ENCODE measurements at regions not wholly inside any gene's neighbourhood (a gene's known extent, or its start where the extent isn't known, plus 50 kb on each side); places are given as distances from the start of the nearest gene placed in this dataset.
A peak's percentile ranks its signal among the peaks of the same experiment; 100 is the strongest.
"Not testable (repeated sequence)": the region's sequence is repeated elsewhere in the genome, so short reads cannot be mapped to it uniquely, and the experiment has no call there.

DNA sequence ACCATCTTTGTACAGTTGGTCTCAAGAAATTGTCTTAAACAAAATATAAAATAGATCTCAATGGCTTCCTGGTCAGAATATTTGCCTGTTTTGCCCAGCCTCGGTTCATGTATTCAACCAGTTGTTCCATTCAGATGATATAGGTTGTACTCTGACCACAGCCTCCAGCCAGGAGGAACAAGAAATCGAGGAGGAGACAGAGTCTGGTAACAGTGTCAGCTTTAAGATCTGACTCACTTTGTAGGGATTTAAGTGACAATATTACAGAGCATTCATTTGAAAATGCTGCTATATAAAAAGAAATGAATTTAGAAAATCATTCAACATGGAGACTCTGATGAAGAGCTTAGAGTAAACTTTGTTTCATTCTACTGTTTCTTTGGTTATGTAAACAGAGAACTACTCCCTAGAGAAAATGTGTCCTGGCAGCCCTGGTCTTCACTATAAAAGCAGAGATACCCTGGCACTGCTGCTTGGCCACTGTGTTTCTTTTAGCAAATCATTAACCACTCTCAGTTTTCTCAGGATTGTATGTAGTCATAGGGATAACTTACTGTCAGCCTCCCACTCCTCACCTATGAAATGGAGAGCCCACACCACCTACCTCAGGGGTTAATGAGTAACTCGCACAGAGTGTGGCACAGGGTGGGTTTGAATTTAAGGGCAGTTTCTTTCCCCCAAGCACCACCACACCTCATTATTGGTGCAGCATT lies 53.5 kb downstream of the PAGE2 start:
- Mint-ChIP-seq H3K27me3 (no peaks in the 10 kb centered on the region), H3K9me3 (no peaks in the 10 kb centered on the region), H3K36me3 (no peaks in the 10 kb centered on the region), H3K27ac (no peak overlapping the region), H3K4me1 (no peaks in the 10 kb centered on the region), H3K4me3 (no peak overlapping the region)

DNA sequence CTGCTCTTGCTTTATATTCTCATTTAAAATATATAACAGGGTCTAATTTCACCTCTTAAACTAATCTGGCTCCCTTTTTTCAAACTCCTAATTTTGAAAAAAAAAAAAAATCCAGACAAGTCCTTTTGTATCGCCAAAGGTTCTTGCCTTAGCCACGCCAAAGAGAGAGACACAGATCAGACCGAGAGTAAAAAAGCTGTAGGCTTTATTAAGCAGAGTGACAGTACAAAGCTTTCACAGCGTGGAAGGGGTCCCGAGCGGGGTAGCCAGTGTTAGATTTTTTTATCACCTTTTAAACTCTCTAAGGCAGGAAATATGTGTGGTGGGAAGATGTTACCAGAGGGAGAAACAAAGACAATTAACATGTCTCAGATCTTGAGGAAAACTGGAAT lies 54.1 kb downstream of the PAGE2 start:
- Mint-ChIP-seq H3K27me3 (no peaks in the 10 kb centered on the region), H3K27ac (peak overlapping the region; percentile 55), H3K36me3 (no peaks in the 10 kb centered on the region), H3K4me3 (no peak overlapping the region), H3K4me1 (no peaks in the 10 kb centered on the region), H3K9me3 (no peaks in the 10 kb centered on the region)

GRCh38 chrX:55143621-55144020 lies 54.8 kb downstream of the PAGE2 start:
- Mint-ChIP-seq H3K9me3 (no peaks in the 10 kb centered on the region), H3K27me3 (no peaks in the 10 kb centered on the region)

GRCh38 chrX:55144697-55145096 lies 55.9 kb downstream of the PAGE2 start:
- H3K4me1 Mint-ChIP-seq, result no peaks in the 10 kb centered on the region
- H3K27ac Mint-ChIP-seq, result no peak overlapping the region
- H3K27me3 Mint-ChIP-seq, result no peaks in the 10 kb centered on the region
- H3K4me3 Mint-ChIP-seq, result no peak overlapping the region
- no peaks in the 10 kb centered on the region for H3K9me3 Mint-ChIP-seq
- H3K36me3 Mint-ChIP-seq, result no peaks in the 10 kb centered on the region

More at GRCh38 chrX:55143621-55144020, 54.8 kb downstream of the PAGE2 start:
- no peaks in the 10 kb centered on the region for H3K36me3 Mint-ChIP-seq
- no peaks in the 10 kb centered on the region for H3K4me1 Mint-ChIP-seq
- H3K4me3 Mint-ChIP-seq, result no peak overlapping the region
- no peak overlapping the region for H3K27ac Mint-ChIP-seq

GRCh38 chrX:55149242-55149641 lies 60.4 kb downstream of the PAGE2 start:
- Mint-ChIP-seq H3K27ac (no peak overlapping the region), H3K4me3 (no peak overlapping the region), H3K36me3 (no peaks in the 10 kb centered on the region), H3K27me3 (no peaks in the 10 kb centered on the region), H3K9me3 (no peaks in the 10 kb centered on the region), H3K4me1 (no peaks in the 10 kb centered on the region)

GRCh38 chrX:55151199-55151598 lies 62.4 kb downstream of the PAGE2 start:
- H3K4me3 Mint-ChIP-seq, result no peak overlapping the region
- H3K4me1 Mint-ChIP-seq, result peaks cover 9% of the 10 kb centered on the region
- no peak overlapping the region for H3K27ac Mint-ChIP-seq
- peaks cover 8% of the 10 kb centered on the region for H3K36me3 Mint-ChIP-seq
- no peaks in the 10 kb centered on the region for H3K27me3 Mint-ChIP-seq
- no peaks in the 10 kb centered on the region for H3K9me3 Mint-ChIP-seq

- H3K27ac Mint-ChIP-seq, result no peak overlapping the region
- peaks cover 15% of the 10 kb centered on the region for H3K4me1 Mint-ChIP-seq
- no peaks in the 10 kb centered on the region for H3K27me3 Mint-ChIP-seq
- H3K9me3 Mint-ChIP-seq, result no peaks in the 10 kb centered on the region
- H3K4me3 Mint-ChIP-seq, result peak overlapping the region; percentile 30
- peaks cover 8% of the 10 kb centered on the region for H3K36me3 Mint-ChIP-seq
Observed at GRCh38 chrX:55159551-55159950, 60.6 kb upstream of the PAGE5 start.

DNA sequence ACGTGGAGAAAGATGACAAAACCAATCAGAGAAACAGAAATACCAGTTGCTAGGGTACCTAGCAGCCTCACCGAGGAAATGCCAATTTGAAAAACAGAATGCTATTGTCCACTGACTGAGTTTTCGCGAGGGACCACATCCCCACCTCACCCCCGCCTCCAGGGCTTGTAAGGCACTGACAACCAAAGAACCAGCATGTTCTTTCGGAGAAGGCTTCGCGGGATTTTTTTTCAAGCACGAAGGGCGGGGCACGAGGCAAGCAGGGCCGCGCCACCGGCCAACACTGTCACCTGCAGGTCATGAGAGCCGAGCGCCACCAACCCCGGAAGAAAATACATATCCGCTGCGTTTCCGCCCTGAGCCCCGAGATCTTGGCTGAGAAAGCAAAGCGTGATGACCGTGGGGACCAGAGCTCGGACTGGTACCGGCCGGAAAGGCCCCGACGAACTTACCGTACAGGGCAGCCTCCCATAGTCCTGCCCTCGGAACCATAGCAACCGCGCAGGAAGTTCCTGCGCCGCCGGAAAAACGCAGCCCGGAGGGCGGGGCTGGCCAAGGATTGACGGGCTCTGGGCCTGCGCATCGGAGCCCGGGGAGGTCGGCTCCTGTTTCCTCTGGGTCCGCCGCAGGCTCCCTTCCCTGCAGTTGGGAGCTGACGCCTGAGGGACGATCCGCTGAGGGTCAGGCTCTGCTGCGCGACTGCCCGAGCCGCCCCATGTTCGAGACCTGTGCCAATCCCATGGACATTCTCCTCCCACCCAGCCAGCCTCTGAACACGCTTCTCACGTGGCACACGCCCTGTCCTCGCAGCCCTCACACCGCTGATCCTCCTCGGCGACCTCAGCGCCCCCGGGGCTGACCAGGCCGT lies 59.2 kb upstream of the PAGE5 start:
- H3K36me3 Mint-ChIP-seq, result no peaks in the 10 kb centered on the region
- H3K4me3 Mint-ChIP-seq, result peak overlapping the region; percentile 95
- no peaks in the 10 kb centered on the region for H3K9me3 Mint-ChIP-seq
- H3K4me1 Mint-ChIP-seq, result peaks cover 6% of the 10 kb centered on the region
- H3K27ac Mint-ChIP-seq, result peak overlapping the region; percentile 98
- no peaks in the 10 kb centered on the region for H3K27me3 Mint-ChIP-seq

DNA sequence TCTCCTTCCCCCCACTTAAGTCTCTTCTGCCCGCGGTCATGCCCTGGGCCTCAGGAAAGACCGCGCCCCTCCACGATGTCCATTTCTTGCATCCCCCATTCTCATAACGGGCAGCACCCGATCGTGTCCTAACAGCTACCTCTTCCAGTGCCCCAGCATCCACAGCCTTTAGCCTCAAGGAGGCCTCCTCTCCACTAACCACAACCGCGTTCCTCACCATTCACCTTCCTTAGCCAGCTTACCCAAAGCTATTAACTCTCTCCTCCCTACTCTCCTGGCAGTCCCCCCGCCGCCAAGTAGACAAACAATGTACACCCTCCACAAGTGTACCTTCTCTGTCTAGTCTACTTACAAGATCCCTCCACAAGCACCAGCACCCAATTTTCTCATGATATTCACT lies 58.6 kb upstream of the PAGE5 start:
- H3K27me3 Mint-ChIP-seq, result no peaks in the 10 kb centered on the region
- no peaks in the 10 kb centered on the region for H3K36me3 Mint-ChIP-seq
- H3K9me3 Mint-ChIP-seq, result no peaks in the 10 kb centered on the region
- H3K27ac Mint-ChIP-seq, result peak overlapping the region; percentile 98
- H3K4me1 Mint-ChIP-seq, result peaks cover 6% of the 10 kb centered on the region
- H3K4me3 Mint-ChIP-seq, result peak overlapping the region; percentile 95

- Mint-ChIP-seq H3K4me3 (no peak overlapping the region), H3K27ac (no peak overlapping the region), H3K4me1 (peaks cover 6% of the 10 kb centered on the region), H3K9me3 (no peaks in the 10 kb centered on the region), H3K27me3 (peaks cover 1% of the 10 kb centered on the region), H3K36me3 (no peaks in the 10 kb centered on the region)
Observed at GRCh38 chrX:55163171-55163570, 57.0 kb upstream of the PAGE5 start.

- H3K4me3 Mint-ChIP-seq, H3K27me3 Mint-ChIP-seq, H3K4me1 Mint-ChIP-seq, H3K36me3 Mint-ChIP-seq, H3K9me3 Mint-ChIP-seq, H3K27ac Mint-ChIP-seq: not testable (repeated sequence)
Observed at GRCh38 chrX:55165026-55165425, 55.1 kb upstream of the PAGE5 start.

DNA sequence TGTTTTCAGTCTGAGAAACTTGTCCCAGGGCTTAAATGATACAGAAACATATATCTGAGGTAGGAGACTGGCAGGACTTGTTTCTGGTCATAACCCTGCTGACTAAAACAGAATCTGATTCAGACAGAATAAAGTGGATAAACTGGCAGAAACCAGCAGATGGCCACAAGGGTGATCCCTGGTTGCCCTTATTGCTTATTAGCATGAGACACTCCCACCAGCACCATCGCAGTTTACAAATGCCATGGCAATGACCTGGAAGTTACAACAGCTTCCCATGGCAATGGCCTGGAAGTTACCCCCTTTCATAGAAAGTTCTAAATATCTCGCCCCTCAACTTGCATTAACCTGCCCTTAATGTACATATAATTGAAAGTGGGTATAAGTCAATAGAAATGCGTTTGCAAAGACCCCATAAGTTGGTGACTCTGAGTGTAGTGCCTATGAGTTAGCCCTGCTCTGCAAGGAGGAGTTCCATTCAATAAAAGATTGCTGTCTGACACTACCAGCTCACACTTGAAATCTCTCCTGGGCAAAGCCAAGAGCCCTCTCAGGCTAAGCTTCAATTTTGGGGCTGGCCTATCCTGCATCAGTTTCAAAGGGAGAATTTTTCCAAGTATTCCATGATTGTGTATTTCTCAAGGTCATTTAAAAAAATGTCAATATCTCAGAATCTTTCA lies 52.9 kb upstream of the PAGE5 start:
- Mint-ChIP-seq H3K27me3 (peaks cover 1% of the 10 kb centered on the region), H3K4me1 (no peaks in the 10 kb centered on the region), H3K36me3 (no peaks in the 10 kb centered on the region), H3K9me3 (no peaks in the 10 kb centered on the region), H3K27ac (no peak overlapping the region), H3K4me3 (no peak overlapping the region)

- no peak overlapping the region for H3K27ac Mint-ChIP-seq
- no peaks in the 10 kb centered on the region for H3K4me1 Mint-ChIP-seq
- H3K9me3 Mint-ChIP-seq, result no peaks in the 10 kb centered on the region
- peaks cover 1% of the 10 kb centered on the region for H3K27me3 Mint-ChIP-seq
- no peak overlapping the region for H3K4me3 Mint-ChIP-seq
- no peaks in the 10 kb centered on the region for H3K36me3 Mint-ChIP-seq
Observed at GRCh38 chrX:55167901-55168300, 52.2 kb upstream of the PAGE5 start.

DNA sequence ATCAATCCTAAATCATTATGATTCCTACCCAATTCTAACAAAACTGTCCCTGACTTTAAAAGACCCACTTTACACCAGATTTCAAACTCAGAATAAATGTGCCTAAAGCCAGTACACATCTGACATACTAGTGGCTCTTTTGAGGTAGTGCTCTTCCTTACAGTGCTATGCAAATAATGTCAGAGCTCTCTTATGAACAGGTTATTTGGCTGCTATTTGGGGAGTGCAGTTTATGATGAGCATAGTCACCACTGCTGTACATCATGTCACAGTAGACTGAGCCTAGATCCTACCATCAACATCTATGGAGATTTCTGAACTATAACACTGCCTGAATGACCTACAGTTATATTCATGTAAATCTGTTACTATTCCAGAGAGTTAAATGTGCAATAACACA lies 50.4 kb upstream of the PAGE5 start:
- Mint-ChIP-seq H3K27ac (no peak overlapping the region), H3K4me3 (no peak overlapping the region), H3K9me3 (no peaks in the 10 kb centered on the region), H3K4me1 (no peaks in the 10 kb centered on the region), H3K36me3 (no peaks in the 10 kb centered on the region), H3K27me3 (peaks cover 1% of the 10 kb centered on the region)

All from activated naive CD4-positive, alpha-beta T cell treated with anti-CD3 and anti-CD28 coated beads, Interleukin-2, amount 50 U/mL, for 24 hours (primary cell).